Adrenal gland (tissue), 5 donors: ENCODE measurements at regions not wholly inside any gene's neighbourhood (a gene's known extent, or its start where the extent isn't known, plus 50 kb on each side); places are given as distances from the start of the nearest gene placed in this dataset.
"Not testable (repeated sequence)": the region's sequence is repeated elsewhere in the genome, so short reads cannot be mapped to it uniquely, and the experiment has no call there.

Experiments used
- POLR2A ChIP-seq, 2 donors: fragments of 450-650 bp; IDR thresholded peaks; one replicate each; pipeline ENCODE4 v1.6.1; 2017; ENCODE audit warnings: antibody characterized with exemption in 2 of 2, mild to moderate bottlenecking in 2 of 2, moderate library complexity in 1 of 2
- TF ChIP-seq, protein P1 (sequence below), 6 experiments: fragments of 450-650 bp in 4 of 6; fragments of 200-600 bp in 2 of 6; sonication (generic) in 1 of 6; IDR thresholded peaks; 1 replicate in 5 of 6; 2 replicates in 1 of 6; pipeline versions ENCODE4 v1.5.1 to v1.8.0; 2016 to 2021; ENCODE audit warnings: antibody characterized with exemption in 6 of 6, mild to moderate bottlenecking in 2 of 6, moderate library complexity in 1 of 6
- donor health status: DM: no; HTN: no; CAD: no.

DNA sequence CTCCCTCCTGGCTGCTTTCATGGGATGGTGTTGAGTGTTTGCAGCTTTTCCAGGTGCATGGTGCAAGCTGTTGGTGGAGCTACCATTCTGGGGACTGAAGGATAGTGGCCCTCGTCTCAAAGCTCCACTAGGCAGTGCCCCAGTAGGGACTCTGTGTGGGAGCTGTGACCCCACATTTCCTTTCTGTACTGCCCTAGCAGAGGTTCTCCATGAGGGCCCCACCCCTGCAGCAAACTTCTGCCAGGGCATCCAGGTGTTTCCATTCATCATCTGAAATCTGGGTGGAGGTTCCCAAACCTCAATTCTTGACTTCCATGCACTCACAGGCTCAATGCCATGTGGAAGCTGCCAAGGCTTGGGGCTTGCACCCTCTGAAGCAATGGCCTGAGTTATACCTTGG lies 72.7 kb upstream of the S1PR3 start:
- TF ChIP-seq, protein P1, sequence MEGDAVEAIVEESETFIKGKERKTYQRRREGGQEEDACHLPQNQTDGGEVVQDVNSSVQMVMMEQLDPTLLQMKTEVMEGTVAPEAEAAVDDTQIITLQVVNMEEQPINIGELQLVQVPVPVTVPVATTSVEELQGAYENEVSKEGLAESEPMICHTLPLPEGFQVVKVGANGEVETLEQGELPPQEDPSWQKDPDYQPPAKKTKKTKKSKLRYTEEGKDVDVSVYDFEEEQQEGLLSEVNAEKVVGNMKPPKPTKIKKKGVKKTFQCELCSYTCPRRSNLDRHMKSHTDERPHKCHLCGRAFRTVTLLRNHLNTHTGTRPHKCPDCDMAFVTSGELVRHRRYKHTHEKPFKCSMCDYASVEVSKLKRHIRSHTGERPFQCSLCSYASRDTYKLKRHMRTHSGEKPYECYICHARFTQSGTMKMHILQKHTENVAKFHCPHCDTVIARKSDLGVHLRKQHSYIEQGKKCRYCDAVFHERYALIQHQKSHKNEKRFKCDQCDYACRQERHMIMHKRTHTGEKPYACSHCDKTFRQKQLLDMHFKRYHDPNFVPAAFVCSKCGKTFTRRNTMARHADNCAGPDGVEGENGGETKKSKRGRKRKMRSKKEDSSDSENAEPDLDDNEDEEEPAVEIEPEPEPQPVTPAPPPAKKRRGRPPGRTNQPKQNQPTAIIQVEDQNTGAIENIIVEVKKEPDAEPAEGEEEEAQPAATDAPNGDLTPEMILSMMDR (IDR thresholded peaks at IDR 0.05) = not testable (repeated sequence)
- TF ChIP-seq POLR2A (IDR thresholded peaks at IDR 0.05) = not testable (repeated sequence)
